Keratinocyte (primary cell): ENCODE measurements at regions not wholly inside any gene's neighbourhood (a gene's known extent, or its start where the extent isn't known, plus 50 kb on each side); places are given as distances from the start of the nearest gene placed in this dataset.
A peak's percentile ranks its signal among the peaks of the same experiment; 100 is the strongest.

ENCODE experiments used
- DNase-seq: peaks from one replicate; pipeline ENCODE4 v3.0.0-alpha.2; 2011; ENCODE audit warnings: low read depth, missing footprints, low spot score
- FAIRE-seq: peaks from 2 replicates; lab custom pipeline; 2011; peaks lifted over from hg19 to GRCh38; lab: Jason Lieb, UNC
- H2AFZ ChIP-seq: 2 replicates; pipeline ENCODE4 v1.6.0; 2012; ENCODE audit warnings: low read length, control low read depth, inconsistent platforms; ENCODE audit not compliant: control insufficient read depth
- H3K27ac ChIP-seq: 2 replicates; pipeline ENCODE4 v1.5.1; 2011; ENCODE audit warnings: low read length; ENCODE audit not compliant: control insufficient read depth, insufficient read depth
- H3K27me3 ChIP-seq: 3 replicates; pipeline ENCODE4 v1.6.0; 2011; ENCODE audit warnings: low read length; ENCODE audit not compliant: control insufficient read depth, insufficient read depth; ENCODE audit errors: extremely low read depth
- H3K36me3 ChIP-seq, 2 experiments: 2 replicates in 1 of 2; 3 replicates in 1 of 2; pipeline ENCODE4 v1.5.1; 2011; ENCODE audit warnings: low read length in 2 of 2, mild to moderate bottlenecking in 1 of 2; ENCODE audit not compliant: control insufficient read depth in 2 of 2, insufficient read depth in 2 of 2; ENCODE audit errors: extremely low read depth in 1 of 2
- H3K4me1 ChIP-seq: 3 replicates; pipeline ENCODE4 v1.5.1; 2011; ENCODE audit warnings: low read length; ENCODE audit not compliant: control insufficient read depth, insufficient read depth; ENCODE audit errors: extremely low read depth
- H3K4me2 ChIP-seq: 3 replicates; pipeline ENCODE4 v1.6.0; 2011; ENCODE audit warnings: low read depth, low read length; ENCODE audit not compliant: control insufficient read depth, insufficient read depth; ENCODE audit errors: extremely low read depth
- H3K4me3 ChIP-seq, 3 experiments: fragments of 200-600 bp in 1 of 3; sonication (generic) in 1 of 3; 2 replicates in 2 of 3; 3 replicates in 1 of 3; pipeline ENCODE4 v1.5.1; 2011 to 2016; ENCODE audit warnings: low read length in 3 of 3, mild to moderate bottlenecking in 3 of 3, control low read depth in 2 of 3, inconsistent platforms in 1 of 3, low read depth in 1 of 3, mixed read lengths in 1 of 3, mixed run types in 1 of 3, moderate library complexity in 1 of 3; ENCODE audit not compliant: control insufficient read depth in 2 of 3, insufficient read depth in 2 of 3; ENCODE audit errors: extremely low read depth in 1 of 3
- H3K79me2 ChIP-seq: 2 replicates; pipeline ENCODE4 v1.6.0; 2012; ENCODE audit warnings: low read length; ENCODE audit not compliant: control insufficient read depth, insufficient read depth
- H3K9ac ChIP-seq: 3 replicates; pipeline ENCODE4 v1.6.0; 2011; ENCODE audit warnings: low read length; ENCODE audit not compliant: control insufficient read depth, insufficient read depth; ENCODE audit errors: extremely low read depth
- H3K9me1 ChIP-seq: 3 replicates; pipeline ENCODE4 v1.6.0; 2011; ENCODE audit warnings: low read length; ENCODE audit not compliant: control insufficient read depth, insufficient read depth; ENCODE audit errors: extremely low read depth
- H3K9me3 ChIP-seq: 2 replicates; pipeline ENCODE4 v1.5.1; 2012; ENCODE audit warnings: low read depth, low read length; ENCODE audit not compliant: control insufficient read depth
- H4K20me1 ChIP-seq: 3 replicates; pipeline ENCODE4 v1.6.0; 2011; ENCODE audit warnings: low read length; ENCODE audit not compliant: control insufficient read depth, insufficient read depth; ENCODE audit errors: extremely low read depth
- EZH2 ChIP-seq: IDR thresholded peaks from one replicate; pipeline ENCODE4 v1.6.1; 2012; ENCODE audit warnings: inconsistent platforms, mild to moderate bottlenecking, low read length, moderate library complexity
- dilution Hi-C: fragments of 300-500 bp; cut with MboI; formaldehyde crosslinking; loops from one replicate; pipeline ENCODE4 v1.7.0; 2020; ENCODE audit warnings: low sequenced_read_pairs; ENCODE audit not compliant: extremely low pct_ligation_motif_present
- TF ChIP-seq, protein P1 (sequence below), 3 experiments: IDR thresholded peaks in 1 of 3; conservative IDR thresholded peaks in 1 of 3; optimal IDR thresholded peaks in 1 of 3; 2 replicates in 2 of 3; 3 replicates in 1 of 3; pipeline versions ENCODE3 to v1.5.1; 2011; ENCODE audit warnings: low read length in 3 of 3, mild to moderate bottlenecking in 3 of 3, moderate library complexity in 2 of 3, control low read depth in 1 of 3, inconsistent platforms in 1 of 3; ENCODE audit not compliant: insufficient read depth in 2 of 3; ENCODE audit errors: extremely low read depth in 1 of 3

DNA sequence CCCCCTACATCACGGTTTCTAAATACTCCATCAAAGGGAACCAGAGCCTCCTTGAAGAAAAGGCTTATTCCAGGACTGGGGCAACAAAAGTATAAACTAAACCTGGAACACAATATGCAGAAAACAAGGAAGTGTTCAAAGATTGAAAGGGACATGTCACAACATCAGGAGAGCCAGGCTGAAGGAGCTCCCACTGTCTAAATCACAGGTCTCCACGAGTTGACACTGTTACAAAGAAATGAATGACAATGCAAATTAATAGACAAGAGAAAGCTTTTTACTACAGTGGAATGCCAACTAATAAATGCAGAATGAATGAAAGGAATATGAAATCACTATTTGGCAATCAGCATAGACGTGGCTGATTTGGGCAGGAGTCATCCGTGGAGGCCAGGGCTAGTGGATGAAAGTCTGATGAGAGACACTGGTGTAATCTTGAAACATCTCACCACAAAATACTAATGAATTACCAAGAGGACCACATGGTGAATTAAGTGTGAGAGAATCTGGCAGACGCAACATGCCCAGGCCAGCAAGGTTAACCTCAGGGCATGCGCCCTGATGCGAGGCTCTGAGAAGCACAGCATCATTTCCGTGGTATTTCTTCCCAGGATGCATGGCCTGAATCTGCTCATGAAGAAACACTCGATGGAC, 123.8 kb upstream of the TJP1 start:
- Histone ChIP-seq H3K9me3 (peaks cover 3% of the 10 kb centered on the region), H3K27ac (peak overlapping the region; percentile 84), H3K4me1 (peaks cover 21% of the 10 kb centered on the region), H3K27me3 (no peaks in the 10 kb centered on the region), H3K4me3 (no peak overlapping the region), H2AFZ (peak overlapping the region; percentile 41), H3K9me1 (no peaks in the 10 kb centered on the region), H3K36me3 (no peaks in the 10 kb centered on the region), H3K9ac (peak overlapping the region; percentile 37), H4K20me1 (no peaks in the 10 kb centered on the region), H3K4me2 (peak overlapping the region; percentile 42), H3K79me2 (no peaks in the 10 kb centered on the region)
- dilution Hi-C loops: no loop called here
- no peak for TF ChIP-seq EZH2
- TF ChIP-seq, protein P1, sequence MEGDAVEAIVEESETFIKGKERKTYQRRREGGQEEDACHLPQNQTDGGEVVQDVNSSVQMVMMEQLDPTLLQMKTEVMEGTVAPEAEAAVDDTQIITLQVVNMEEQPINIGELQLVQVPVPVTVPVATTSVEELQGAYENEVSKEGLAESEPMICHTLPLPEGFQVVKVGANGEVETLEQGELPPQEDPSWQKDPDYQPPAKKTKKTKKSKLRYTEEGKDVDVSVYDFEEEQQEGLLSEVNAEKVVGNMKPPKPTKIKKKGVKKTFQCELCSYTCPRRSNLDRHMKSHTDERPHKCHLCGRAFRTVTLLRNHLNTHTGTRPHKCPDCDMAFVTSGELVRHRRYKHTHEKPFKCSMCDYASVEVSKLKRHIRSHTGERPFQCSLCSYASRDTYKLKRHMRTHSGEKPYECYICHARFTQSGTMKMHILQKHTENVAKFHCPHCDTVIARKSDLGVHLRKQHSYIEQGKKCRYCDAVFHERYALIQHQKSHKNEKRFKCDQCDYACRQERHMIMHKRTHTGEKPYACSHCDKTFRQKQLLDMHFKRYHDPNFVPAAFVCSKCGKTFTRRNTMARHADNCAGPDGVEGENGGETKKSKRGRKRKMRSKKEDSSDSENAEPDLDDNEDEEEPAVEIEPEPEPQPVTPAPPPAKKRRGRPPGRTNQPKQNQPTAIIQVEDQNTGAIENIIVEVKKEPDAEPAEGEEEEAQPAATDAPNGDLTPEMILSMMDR (optimal IDR thresholded peaks at IDR 0.05 in 1 of 3, IDR thresholded peaks at IDR 0.05 in 1 of 3, conservative IDR thresholded peaks at IDR 0.05 in 1 of 3; ENCODE audit: extremely low read depth in 1 of 3, insufficient read depth in 2 of 3, low read length in 3 of 3): no peak
- peak; percentile 73 for DNase-seq
- FAIRE-seq: peak; percentile 99

DNA sequence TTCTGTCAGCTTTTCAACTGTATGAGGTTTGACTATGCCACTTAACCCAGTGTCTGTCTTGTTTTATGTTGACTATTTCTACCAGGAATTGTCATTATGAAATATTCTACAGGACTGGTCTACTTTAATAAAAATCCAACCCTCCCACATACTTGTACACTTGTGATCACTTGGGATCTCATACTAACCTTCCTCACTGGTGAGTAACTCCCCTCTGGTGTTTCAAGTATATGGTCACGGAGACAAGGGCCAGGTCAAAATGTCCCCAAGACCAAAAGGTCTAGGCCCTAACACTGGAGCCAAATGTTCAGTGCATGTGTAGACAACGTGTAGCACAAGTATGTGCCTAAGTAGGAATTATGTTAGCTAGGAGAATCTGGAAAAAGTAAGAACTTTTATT, 122.7 kb upstream of the TJP1 start:
- Histone ChIP-seq H3K9me3 (peaks cover 9% of the 10 kb centered on the region), H3K27me3 (no peaks in the 10 kb centered on the region), H3K27ac (peak overlapping the region; percentile 84), H3K4me3 (no peak overlapping the region), H4K20me1 (no peaks in the 10 kb centered on the region), H3K9ac (no peak overlapping the region), H3K4me1 (peaks cover 21% of the 10 kb centered on the region), H3K4me2 (no peak overlapping the region), H3K79me2 (no peaks in the 10 kb centered on the region), H3K9me1 (no peaks in the 10 kb centered on the region), H2AFZ (no peak overlapping the region), H3K36me3 (no peaks in the 10 kb centered on the region)
- no peak for TF ChIP-seq EZH2
- TF ChIP-seq, protein P1 (optimal IDR thresholded peaks at IDR 0.05 in 1 of 3, IDR thresholded peaks at IDR 0.05 in 1 of 3, conservative IDR thresholded peaks at IDR 0.05 in 1 of 3; ENCODE audit: extremely low read depth in 1 of 3, insufficient read depth in 2 of 3, low read length in 3 of 3): no peak
- dilution Hi-C loops: no loop called here
- DNase-seq: no peak
- FAIRE-seq: peak; percentile 36
